HCT116 (cell line): ENCODE measurements at regions not wholly inside any gene's neighbourhood (a gene's known extent, or its start where the extent isn't known, plus 50 kb on each side); places are given as distances from the start of the nearest gene placed in this dataset.

Source experiments
- ATAC-seq: fragments of 200-7000 bp; cut with Tn5 transposase; 2 replicates; pipeline ENCODE4 v1.9.1; 2020; ENCODE audit warnings: mild to moderate bottlenecking, moderate library complexity
- BruUV-seq: library from RNA; stranded (reverse); fragments of 400-500 nt; replicated peaks from 2 replicates; lab custom pipeline; 2021; lab: Mats Ljungman, UMichigan
- CTCF ChIA-PET: fragments of 300-600 bp; sonication (Branson Sonifier 250); formaldehyde crosslinking; loops from one replicate; lab custom pipeline; 2021; ENCODE audit warnings: antibody characterized with exemption; lab: Charles Lee
- POLR2A ChIA-PET: fragments of 300-600, 350-600 bp; sonication (Branson Sonifier 250); formaldehyde crosslinking; loops from one replicate; lab custom pipeline; 2021; ENCODE audit warnings: antibody characterized with exemption; lab: Charles Lee
- RAD21 ChIA-PET, 2 experiments: fragments of 300-600 bp; sonication (Branson Sonifier 250); formaldehyde crosslinking; loops; one replicate each; lab custom pipeline; 2023; ENCODE audit warnings: low total read pairs in 2 of 2; ENCODE audit not compliant: uncharacterized antibody in 2 of 2, unreplicated experiment in 2 of 2, low non-redundant PET in 1 of 2; lab: Charles Lee
- DNase-seq: peaks from one replicate; pipeline ENCODE4 v3.0.0-alpha.2; 2010; ENCODE audit warnings: low read depth, low spot score
- H2AFZ ChIP-seq: fragments of 200-600 bp; shearing (Covaris generic), sonication (generic); 2 replicates; pipeline ENCODE4 v1.6.1; 2017; ENCODE audit warnings: low read depth, mixed run types, mixed read lengths, antibody characterized with exemption, low read length; ENCODE audit not compliant: poor library complexity, severe bottlenecking
- H3K27ac ChIP-seq: 2 replicates; pipeline ENCODE4 v1.5.1; 2012; ENCODE audit warnings: low read depth, low read length
- H3K27me3 ChIP-seq: fragments of 200-600 bp; sonication (generic); 2 replicates; pipeline ENCODE4 v1.6.1; 2016; ENCODE audit warnings: mixed run types, low read length, mixed read lengths; ENCODE audit not compliant: insufficient read depth
- H3K36me3 ChIP-seq, 2 experiments: fragments of 200-500 bp in 1 of 2; fragments of 200-600 bp in 1 of 2; sonication (Bioruptor generic) in 1 of 2; sonication (generic) in 1 of 2; 2 replicates each; pipeline versions ENCODE4 v1.5.1 to v1.6.1; 2014 to 2016; ENCODE audit warnings: low read length in 2 of 2, inconsistent platforms in 1 of 2, mixed read lengths in 1 of 2, mixed run types in 1 of 2; ENCODE audit not compliant: insufficient read depth in 2 of 2, control insufficient read depth in 1 of 2
- H3K4me1 ChIP-seq, 2 experiments: fragments of 200-600 bp in 1 of 2; sonication (generic) in 1 of 2; 2 replicates each; pipeline versions ENCODE4 v1.5.1 to v1.6.1; 2012 to 2017; ENCODE audit warnings: low read length in 2 of 2, inconsistent platforms in 1 of 2, mild to moderate bottlenecking in 1 of 2, mixed read lengths in 1 of 2, mixed run types in 1 of 2, moderate library complexity in 1 of 2; ENCODE audit not compliant: insufficient read depth in 2 of 2, control insufficient read depth in 1 of 2
- H3K4me2 ChIP-seq: fragments of 200-600 bp; sonication (generic); 2 replicates; pipeline ENCODE4 v1.6.1; 2017; ENCODE audit warnings: mixed run types, low read length, mixed read lengths
- H3K4me3 ChIP-seq, 2 experiments: fragments of 200-600 bp in 1 of 2; sonication (generic) in 1 of 2; replicated peaks in 1 of 2; 2 replicates each; pipeline ENCODE4 v1.5.1; 2011 to 2016; ENCODE audit warnings: low read length in 2 of 2, control low read depth in 1 of 2, low read depth in 1 of 2, mild to moderate bottlenecking in 1 of 2, mixed read lengths in 1 of 2, mixed run types in 1 of 2
- H3K79me2 ChIP-seq: fragments of 200-600 bp; sonication (generic); 2 replicates; pipeline ENCODE4 v1.6.1; 2017; ENCODE audit warnings: mild to moderate bottlenecking, mixed run types, low read length, moderate library complexity, mixed read lengths; ENCODE audit not compliant: insufficient read depth
- H3K9ac ChIP-seq: fragments of 200-600 bp; sonication (generic); 2 replicates; pipeline ENCODE4 v1.6.1; 2016; ENCODE audit warnings: low read length, mixed read lengths
- H3K9me2 ChIP-seq: fragments of 200-600 bp; sonication (generic), shearing (Covaris generic); 2 replicates; pipeline ENCODE4 v1.6.1; 2017; ENCODE audit warnings: mixed run types, mild to moderate bottlenecking, moderate library complexity; ENCODE audit not compliant: insufficient read depth
- H3K9me3 ChIP-seq, 2 experiments: fragments of 200-500 bp in 1 of 2; fragments of 200-600 bp in 1 of 2; sonication (Bioruptor generic) in 1 of 2; sonication (generic) in 1 of 2; 2 replicates each; pipeline ENCODE4 v1.6.1; 2014 to 2017; ENCODE audit warnings: low read length in 2 of 2, mixed read lengths in 2 of 2, inconsistent platforms in 1 of 2, low read depth in 1 of 2, mild to moderate bottlenecking in 1 of 2, mixed run types in 1 of 2, moderate library complexity in 1 of 2; ENCODE audit not compliant: control insufficient read depth in 1 of 2, insufficient read depth in 1 of 2
- H4K20me1 ChIP-seq: fragments of 200-600 bp; sonication (generic), shearing (Covaris generic); 2 replicates; pipeline ENCODE4 v1.6.1; 2017; ENCODE audit warnings: mixed run types, mild to moderate bottlenecking, moderate library complexity; ENCODE audit not compliant: insufficient read depth
- ATF3 ChIP-seq: IDR thresholded peaks from 2 replicates; pipeline ENCODE4 v1.6.1; 2012
- CBX3 ChIP-seq: IDR thresholded peaks from 2 replicates; pipeline ENCODE4 v1.6.1; 2012; ENCODE audit warnings: low read depth
- CEBPB ChIP-seq: IDR thresholded peaks from 2 replicates; pipeline ENCODE4 v1.6.1; 2012; ENCODE audit warnings: low read depth
- CTCF ChIP-seq, 3 experiments: fragments of 200-600 bp in 1 of 3; sonication (generic) in 1 of 3; IDR thresholded peaks in 2 of 3; conservative IDR thresholded peaks in 1 of 3; 2 replicates each; pipeline ENCODE4 v1.5.1; 2012 to 2017; ENCODE audit warnings: low read depth in 2 of 3, low read length in 2 of 3, antibody characterized with exemption in 1 of 3, borderline replicate concordance in 1 of 3, control low read depth in 1 of 3, mild to moderate bottlenecking in 1 of 3, mixed read lengths in 1 of 3, mixed run types in 1 of 3, moderate library complexity in 1 of 3; ENCODE audit not compliant: insufficient read depth in 1 of 3
- ELF1 ChIP-seq: IDR thresholded peaks from 2 replicates; pipeline ENCODE4 v1.6.1; 2012; ENCODE audit warnings: low read depth, borderline replicate concordance
- EZH2 ChIP-seq: fragments of 200-600 bp; sonication (generic); IDR thresholded peaks from 2 replicates; pipeline ENCODE4 v1.6.1; 2017; ENCODE audit warnings: antibody characterized with exemption, mixed run types
- FOSL1 ChIP-seq: IDR thresholded peaks from 2 replicates; pipeline ENCODE4 v1.6.1; 2012; ENCODE audit warnings: low read depth
- JUND ChIP-seq: IDR thresholded peaks from 2 replicates; pipeline ENCODE4 v1.6.1; 2012
- POLR2AphosphoS5 ChIP-seq: IDR thresholded peaks from 2 replicates; pipeline ENCODE4 v1.6.1; 2011; ENCODE audit warnings: mild to moderate bottlenecking, low read depth, low read length, moderate library complexity
- RAD21 ChIP-seq: IDR thresholded peaks from 2 replicates; pipeline ENCODE4 v1.6.1; 2012; ENCODE audit warnings: low read depth, mild to moderate bottlenecking
- SIN3A ChIP-seq: IDR thresholded peaks from 2 replicates; pipeline ENCODE4 v1.6.1; 2012; ENCODE audit warnings: low read depth
- SP1 ChIP-seq: IDR thresholded peaks from 2 replicates; pipeline ENCODE4 v1.6.1; 2012; ENCODE audit warnings: low read depth
- ZFX ChIP-seq: fragments of 450-650 bp; IDR thresholded peaks from 2 replicates; pipeline ENCODE4 v1.6.1; 2017
- ZNF274 ChIP-seq: fragments of 200-500 bp; sonication (Bioruptor generic); IDR thresholded peaks from 2 replicates; pipeline ENCODE4 v1.6.1; 2014; ENCODE audit warnings: mild to moderate bottlenecking, low read depth, low read length, inconsistent platforms
- intact Hi-C: fragments of 100-400 bp; cut with micrococcal nuclease; formaldehyde crosslinking; loops from 2 replicates; pipeline ENCODE4 v1.10.0; 2022
- TF ChIP-seq, protein P1 (sequence below): IDR thresholded peaks from 2 replicates; pipeline ENCODE4 v1.6.1; 2012; ENCODE audit warnings: low read depth
- TF ChIP-seq, protein P2 (sequence below): IDR thresholded peaks from 2 replicates; pipeline ENCODE4 v1.6.1; 2011; ENCODE audit warnings: mild to moderate bottlenecking, low read length, moderate library complexity; ENCODE audit not compliant: insufficient replicate concordance; ENCODE audit errors: extremely low read depth

- ATAC-seq (no peak), DNase-seq (no peak)
- Histone ChIP-seq H3K9me3 (no peaks in the 10 kb centered on the region), H3K4me1 (no peaks in the 10 kb centered on the region), H4K20me1 (no peaks in the 10 kb centered on the region), H3K4me3 (no peak overlapping the region), H3K27ac (no peak overlapping the region), H3K79me2 (no peaks in the 10 kb centered on the region), H2AFZ (no peak overlapping the region), H3K27me3 (peaks cover 47% of the 10 kb centered on the region), H3K36me3 (no peaks in the 10 kb centered on the region), H3K4me2 (no peak overlapping the region), H3K9me2 (no peaks in the 10 kb centered on the region), H3K9ac (no peak overlapping the region)
- TF ChIP-seq CTCF (IDR thresholded peaks at IDR 0.05 in 2 of 3, conservative IDR thresholded peaks at IDR 0.05 in 1 of 3; ENCODE audit: borderline replicate concordance in 1 of 3, insufficient read depth in 1 of 3, low read depth in 2 of 3, low read length in 2 of 3) (no peak), FOSL1 (no peak), EZH2 (no peak), CEBPB (no peak), SP1 (no peak), ATF3 (no peak), ZNF274 (no peak), CBX3 (no peak), POLR2AphosphoS5 (no peak), ZFX (no peak), ELF1 (no peak), SIN3A (no peak), JUND (no peak), RAD21 (no peak)
- TF ChIP-seq, protein P1, sequence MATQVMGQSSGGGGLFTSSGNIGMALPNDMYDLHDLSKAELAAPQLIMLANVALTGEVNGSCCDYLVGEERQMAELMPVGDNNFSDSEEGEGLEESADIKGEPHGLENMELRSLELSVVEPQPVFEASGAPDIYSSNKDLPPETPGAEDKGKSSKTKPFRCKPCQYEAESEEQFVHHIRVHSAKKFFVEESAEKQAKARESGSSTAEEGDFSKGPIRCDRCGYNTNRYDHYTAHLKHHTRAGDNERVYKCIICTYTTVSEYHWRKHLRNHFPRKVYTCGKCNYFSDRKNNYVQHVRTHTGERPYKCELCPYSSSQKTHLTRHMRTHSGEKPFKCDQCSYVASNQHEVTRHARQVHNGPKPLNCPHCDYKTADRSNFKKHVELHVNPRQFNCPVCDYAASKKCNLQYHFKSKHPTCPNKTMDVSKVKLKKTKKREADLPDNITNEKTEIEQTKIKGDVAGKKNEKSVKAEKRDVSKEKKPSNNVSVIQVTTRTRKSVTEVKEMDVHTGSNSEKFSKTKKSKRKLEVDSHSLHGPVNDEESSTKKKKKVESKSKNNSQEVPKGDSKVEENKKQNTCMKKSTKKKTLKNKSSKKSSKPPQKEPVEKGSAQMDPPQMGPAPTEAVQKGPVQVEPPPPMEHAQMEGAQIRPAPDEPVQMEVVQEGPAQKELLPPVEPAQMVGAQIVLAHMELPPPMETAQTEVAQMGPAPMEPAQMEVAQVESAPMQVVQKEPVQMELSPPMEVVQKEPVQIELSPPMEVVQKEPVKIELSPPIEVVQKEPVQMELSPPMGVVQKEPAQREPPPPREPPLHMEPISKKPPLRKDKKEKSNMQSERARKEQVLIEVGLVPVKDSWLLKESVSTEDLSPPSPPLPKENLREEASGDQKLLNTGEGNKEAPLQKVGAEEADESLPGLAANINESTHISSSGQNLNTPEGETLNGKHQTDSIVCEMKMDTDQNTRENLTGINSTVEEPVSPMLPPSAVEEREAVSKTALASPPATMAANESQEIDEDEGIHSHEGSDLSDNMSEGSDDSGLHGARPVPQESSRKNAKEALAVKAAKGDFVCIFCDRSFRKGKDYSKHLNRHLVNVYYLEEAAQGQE: no peak
- TF ChIP-seq, protein P2, sequence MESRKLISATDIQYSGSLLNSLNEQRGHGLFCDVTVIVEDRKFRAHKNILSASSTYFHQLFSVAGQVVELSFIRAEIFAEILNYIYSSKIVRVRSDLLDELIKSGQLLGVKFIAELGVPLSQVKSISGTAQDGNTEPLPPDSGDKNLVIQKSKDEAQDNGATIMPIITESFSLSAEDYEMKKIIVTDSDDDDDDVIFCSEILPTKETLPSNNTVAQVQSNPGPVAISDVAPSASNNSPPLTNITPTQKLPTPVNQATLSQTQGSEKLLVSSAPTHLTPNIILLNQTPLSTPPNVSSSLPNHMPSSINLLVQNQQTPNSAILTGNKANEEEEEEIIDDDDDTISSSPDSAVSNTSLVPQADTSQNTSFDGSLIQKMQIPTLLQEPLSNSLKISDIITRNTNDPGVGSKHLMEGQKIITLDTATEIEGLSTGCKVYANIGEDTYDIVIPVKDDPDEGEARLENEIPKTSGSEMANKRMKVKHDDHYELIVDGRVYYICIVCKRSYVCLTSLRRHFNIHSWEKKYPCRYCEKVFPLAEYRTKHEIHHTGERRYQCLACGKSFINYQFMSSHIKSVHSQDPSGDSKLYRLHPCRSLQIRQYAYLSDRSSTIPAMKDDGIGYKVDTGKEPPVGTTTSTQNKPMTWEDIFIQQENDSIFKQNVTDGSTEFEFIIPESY: no peak
- ChIA-PET POLR2A (no interaction called here), CTCF (no interaction called here), RAD21 (no interaction called here)
- intact Hi-C loops: no loop called here
- no TSS peak for BruUV-seq
Observed at GRCh38 chr2:176753205-176753604, 459.4 kb upstream of the HNRNPA3 start.
